H9 (cell line): ENCODE measurements at regions not wholly inside any gene's neighbourhood (a gene's known extent, or its start where the extent isn't known, plus 50 kb on each side); places are given as distances from the start of the nearest gene placed in this dataset.

Experiments used
- DNase-seq: peaks from one replicate; pipeline ENCODE4 v3.0.0-alpha.2; 2017
- H2AFZ ChIP-seq: one replicate; pipeline ENCODE4 v1.6.1; 2013; ENCODE audit warnings: mild to moderate bottlenecking, low read length, control low read depth, moderate library complexity
- H2AK5ac ChIP-seq: 2 replicates; pipeline ENCODE4 v1.6.1; 2013; ENCODE audit warnings: low read length, control low read depth, mixed read lengths; ENCODE audit not compliant: insufficient read length
- H2BK120ac ChIP-seq: one replicate; pipeline ENCODE4 v1.6.1; 2013; ENCODE audit warnings: low read depth, mild to moderate bottlenecking, low read length, control low read depth, inconsistent platforms; ENCODE audit not compliant: poor library complexity, severe bottlenecking
- H2BK12ac ChIP-seq: 2 replicates; pipeline ENCODE4 v1.6.1; 2013; ENCODE audit warnings: low read length, control low read depth, mixed read lengths, low read depth; ENCODE audit not compliant: insufficient read length
- H2BK15ac ChIP-seq: 2 replicates; pipeline ENCODE4 v1.6.1; 2013; ENCODE audit warnings: low read depth, low read length, control low read depth
- H2BK20ac ChIP-seq: one replicate; pipeline ENCODE4 v1.6.1; 2013; ENCODE audit warnings: low read depth, mild to moderate bottlenecking, low read length, control low read depth, inconsistent platforms; ENCODE audit not compliant: poor library complexity, severe bottlenecking
- H2BK5ac ChIP-seq: 2 replicates; pipeline ENCODE4 v1.6.1; 2013; ENCODE audit warnings: low read length, control low read depth, mixed read lengths; ENCODE audit not compliant: insufficient read length
- H3K14ac ChIP-seq: 2 replicates; pipeline ENCODE4 v1.6.1; 2013; ENCODE audit warnings: low read length, control low read depth; ENCODE audit not compliant: insufficient read depth
- H3K18ac ChIP-seq: 2 replicates; pipeline ENCODE4 v1.6.1; 2013; ENCODE audit warnings: low read depth, mild to moderate bottlenecking, mixed read lengths, low read length, control low read depth; ENCODE audit not compliant: insufficient read length
- H3K23ac ChIP-seq: 2 replicates; pipeline ENCODE4 v1.6.1; 2013; ENCODE audit warnings: low read length, control low read depth, mixed read lengths, low read depth; ENCODE audit not compliant: insufficient read length
- H3K23me2 ChIP-seq: 2 replicates; pipeline ENCODE4 v1.6.1; 2013; ENCODE audit warnings: low read depth, mild to moderate bottlenecking, mixed read lengths, low read length, control low read depth; ENCODE audit not compliant: insufficient read length, poor library complexity, severe bottlenecking
- H3K27ac ChIP-seq: 2 replicates; pipeline ENCODE4 v1.5.1; 2013; ENCODE audit warnings: low read length, control low read depth, mixed read lengths, low read depth; ENCODE audit not compliant: insufficient read length
- H3K27me3 ChIP-seq: 2 replicates; pipeline ENCODE4 v1.6.1; 2013; ENCODE audit warnings: low read length, control low read depth, inconsistent platforms; ENCODE audit not compliant: insufficient read depth
- H3K4ac ChIP-seq: 2 replicates; pipeline ENCODE4 v1.6.1; 2013; ENCODE audit warnings: low read depth, mild to moderate bottlenecking, control low read depth, inconsistent platforms, low read length, moderate library complexity
- H3K4me1 ChIP-seq: 2 replicates; pipeline ENCODE4 v1.6.1; 2013; ENCODE audit warnings: low read length, control low read depth, inconsistent platforms; ENCODE audit not compliant: insufficient read depth
- H3K4me2 ChIP-seq: 2 replicates; pipeline ENCODE4 v1.6.1; 2013; ENCODE audit warnings: low read length, control low read depth, mixed read lengths; ENCODE audit not compliant: insufficient read length, insufficient read depth
- H3K56ac ChIP-seq: 2 replicates; pipeline ENCODE4 v1.6.1; 2013; ENCODE audit warnings: low read depth, mild to moderate bottlenecking, mixed read lengths, low read length, control low read depth; ENCODE audit not compliant: insufficient read length
- H3K79me1 ChIP-seq: 2 replicates; pipeline ENCODE4 v1.6.1; 2013; ENCODE audit warnings: low read depth, mild to moderate bottlenecking, moderate library complexity, low read length, control low read depth, inconsistent platforms; ENCODE audit not compliant: insufficient read depth, poor library complexity, severe bottlenecking
- H3K79me2 ChIP-seq: 2 replicates; pipeline ENCODE4 v1.6.1; 2013; ENCODE audit warnings: low read length, control low read depth, inconsistent platforms; ENCODE audit not compliant: insufficient read depth
- H3K9ac ChIP-seq: 2 replicates; pipeline ENCODE4 v1.6.1; 2013; ENCODE audit warnings: low read length, control low read depth, mixed read lengths; ENCODE audit not compliant: insufficient read length; ENCODE audit errors: extremely low read depth
- H3K9me3 ChIP-seq: one replicate; pipeline ENCODE4 v1.6.1; 2013; ENCODE audit warnings: low read depth, low read length, inconsistent platforms; ENCODE audit not compliant: control insufficient read depth
- H3T11ph ChIP-seq: one replicate; pipeline ENCODE4 v1.6.1; 2013; ENCODE audit warnings: mild to moderate bottlenecking, low read length, control low read depth, inconsistent platforms
- H4K20me1 ChIP-seq: one replicate; pipeline ENCODE4 v1.6.1; 2013; ENCODE audit not compliant: control insufficient read depth, insufficient read length, insufficient read depth
- H4K5ac ChIP-seq: 2 replicates; pipeline ENCODE4 v1.6.1; 2013; ENCODE audit warnings: low read depth, mild to moderate bottlenecking, mixed read lengths, low read length, control low read depth; ENCODE audit not compliant: insufficient read length
- H4K8ac ChIP-seq: replicated peaks from 2 replicates; pipeline ENCODE4 v1.6.1; 2013; ENCODE audit warnings: low read length, control low read depth, mixed read lengths, low read depth; ENCODE audit not compliant: insufficient read length
- H4K91ac ChIP-seq: 2 replicates; pipeline ENCODE4 v1.6.1; 2013; ENCODE audit warnings: low read depth, mild to moderate bottlenecking, moderate library complexity, mixed read lengths, low read length, control low read depth; ENCODE audit not compliant: insufficient read length
- H3K27ac Mint-ChIP-seq, 3 experiments: 2 replicates in 2 of 3; 3 replicates in 1 of 3; pipeline ENCODE4 v1.8.0; 2020 to 2021; ENCODE audit warnings: mixed read lengths in 3 of 3, mild to moderate bottlenecking in 1 of 3, moderate library complexity in 1 of 3
- H3K27me3 Mint-ChIP-seq: 2 replicates; pipeline ENCODE4 v1.8.0; 2021; ENCODE audit warnings: low read depth, mild to moderate bottlenecking, moderate library complexity, mixed read lengths
- H3K36me3 Mint-ChIP-seq, 3 experiments: 2 replicates in 2 of 3; 3 replicates in 1 of 3; pipeline ENCODE4 v1.8.0; 2020 to 2021; ENCODE audit warnings: low read depth in 3 of 3, mixed read lengths in 3 of 3; ENCODE audit not compliant: insufficient read depth in 1 of 3
- H3K4me1 Mint-ChIP-seq, 2 experiments: 2 replicates each; pipeline ENCODE4 v1.8.0; 2020; ENCODE audit warnings: mixed read lengths in 2 of 2
- H3K4me3 Mint-ChIP-seq, 2 experiments: 2 replicates in 1 of 2; 3 replicates in 1 of 2; pipeline ENCODE4 v1.8.0; 2020 to 2021; ENCODE audit warnings: mild to moderate bottlenecking in 2 of 2, mixed read lengths in 2 of 2, moderate library complexity in 1 of 2
- H3K9me3 Mint-ChIP-seq, 2 experiments: 2 replicates in 1 of 2; 3 replicates in 1 of 2; pipeline ENCODE4 v1.8.0; 2020; ENCODE audit warnings: mild to moderate bottlenecking in 2 of 2, mixed read lengths in 2 of 2, moderate library complexity in 1 of 2
- WGBS: extraction: QIAGEN DNeasy Blood & Tissue Kit; methylation state at CpG from one replicate; pipeline ENCODE4 v1.1.7; 2013; ENCODE audit warnings: missing lambda C conversion rate, low lambda C conversion rate, mixed read lengths; ENCODE audit not compliant: insufficient read length; ENCODE audit errors: extremely low coverage; 5-methylcytosine and 5-hydroxymethylcytosine counted together
- TF ChIP-seq, protein P1 (sequence below): fragments of 200-600 bp; sonication (generic); conservative IDR thresholded peaks from 3 replicates; pipeline ENCODE4 v1.8.0; 2021; ENCODE audit warnings: antibody characterized with exemption, mild to moderate bottlenecking

GRCh38 chr5:120372899-120373298 is 91.2 kb upstream of the PRR16 start:
- no peak overlapping the region for H2BK5ac ChIP-seq
- no peak overlapping the region for H2AK5ac ChIP-seq
- no peak overlapping the region for H3K4me3 Mint-ChIP-seq
- H3K4me1 Mint-ChIP-seq = no peaks in the 10 kb centered on the region
- no peak overlapping the region for H2BK12ac ChIP-seq
- no peak overlapping the region for H3K23ac ChIP-seq
- no peak overlapping the region for H3K56ac ChIP-seq
- no peak overlapping the region for H3K14ac ChIP-seq
- DNase-seq = no peak
- no peak overlapping the region for H4K5ac ChIP-seq
- H4K8ac ChIP-seq = no peak overlapping the region
- H3K9ac ChIP-seq = no peak overlapping the region
- H2AFZ ChIP-seq = no peak overlapping the region
- H4K91ac ChIP-seq = no peak overlapping the region
- no CpG with 5 or more reads among the region's 3 CpGs for WGBS
- no peak overlapping the region for H2BK20ac ChIP-seq
- no peaks in the 10 kb centered on the region for H4K20me1 ChIP-seq
- no peak overlapping the region for H3K18ac ChIP-seq
- H3K4ac ChIP-seq = no peak overlapping the region
- no peak overlapping the region for H3K4me2 ChIP-seq
- H3K9me3 Mint-ChIP-seq = peaks cover 4 to 7% of the 10 kb centered on the region in 2 experiments
- H3K27ac Mint-ChIP-seq = no peak overlapping the region
- H3K9me3 ChIP-seq = no peaks in the 10 kb centered on the region
- H2BK15ac ChIP-seq = no peak overlapping the region
- H3K79me2 ChIP-seq = no peaks in the 10 kb centered on the region
- H3T11ph ChIP-seq = no peak overlapping the region
- no peaks in the 10 kb centered on the region for H3K79me1 ChIP-seq
- no peaks in the 10 kb centered on the region for H3K4me1 ChIP-seq
- H3K27ac ChIP-seq = no peak overlapping the region
- TF ChIP-seq, protein P1, sequence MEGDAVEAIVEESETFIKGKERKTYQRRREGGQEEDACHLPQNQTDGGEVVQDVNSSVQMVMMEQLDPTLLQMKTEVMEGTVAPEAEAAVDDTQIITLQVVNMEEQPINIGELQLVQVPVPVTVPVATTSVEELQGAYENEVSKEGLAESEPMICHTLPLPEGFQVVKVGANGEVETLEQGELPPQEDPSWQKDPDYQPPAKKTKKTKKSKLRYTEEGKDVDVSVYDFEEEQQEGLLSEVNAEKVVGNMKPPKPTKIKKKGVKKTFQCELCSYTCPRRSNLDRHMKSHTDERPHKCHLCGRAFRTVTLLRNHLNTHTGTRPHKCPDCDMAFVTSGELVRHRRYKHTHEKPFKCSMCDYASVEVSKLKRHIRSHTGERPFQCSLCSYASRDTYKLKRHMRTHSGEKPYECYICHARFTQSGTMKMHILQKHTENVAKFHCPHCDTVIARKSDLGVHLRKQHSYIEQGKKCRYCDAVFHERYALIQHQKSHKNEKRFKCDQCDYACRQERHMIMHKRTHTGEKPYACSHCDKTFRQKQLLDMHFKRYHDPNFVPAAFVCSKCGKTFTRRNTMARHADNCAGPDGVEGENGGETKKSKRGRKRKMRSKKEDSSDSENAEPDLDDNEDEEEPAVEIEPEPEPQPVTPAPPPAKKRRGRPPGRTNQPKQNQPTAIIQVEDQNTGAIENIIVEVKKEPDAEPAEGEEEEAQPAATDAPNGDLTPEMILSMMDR = no peak
- no peaks in the 10 kb centered on the region for H3K23me2 ChIP-seq
- H3K27me3 ChIP-seq = no peaks in the 10 kb centered on the region
- no peaks in the 10 kb centered on the region for H3K27me3 Mint-ChIP-seq
- peaks cover 4 to 6% (median 5%) of the 10 kb centered on the region in 3 experiments; a peak in 6 of 7 replicates for H3K36me3 Mint-ChIP-seq
- H2BK120ac ChIP-seq = no peak overlapping the region
